PC-3 (cell line): ENCODE measurements at regions not wholly inside any gene's neighbourhood (a gene's known extent, or its start where the extent isn't known, plus 50 kb on each side); places are given as distances from the start of the nearest gene placed in this dataset.

Source experiments
- EZH2 ChIP-seq: fragments of 300-600 bp; sonication (generic); IDR thresholded peaks from one replicate; pipeline ENCODE4 v1.6.1; 2017; ENCODE audit warnings: antibody characterized with exemption, mild to moderate bottlenecking, low read length; ENCODE audit not compliant: unreplicated experiment
- TF ChIP-seq, protein P1 (sequence below): fragments of 300-600 bp; sonication (generic); conservative IDR thresholded peaks from 2 replicates; pipeline ENCODE4 v1.5.1; 2017; ENCODE audit warnings: antibody characterized with exemption, low read depth, mild to moderate bottlenecking, low read length

DNA sequence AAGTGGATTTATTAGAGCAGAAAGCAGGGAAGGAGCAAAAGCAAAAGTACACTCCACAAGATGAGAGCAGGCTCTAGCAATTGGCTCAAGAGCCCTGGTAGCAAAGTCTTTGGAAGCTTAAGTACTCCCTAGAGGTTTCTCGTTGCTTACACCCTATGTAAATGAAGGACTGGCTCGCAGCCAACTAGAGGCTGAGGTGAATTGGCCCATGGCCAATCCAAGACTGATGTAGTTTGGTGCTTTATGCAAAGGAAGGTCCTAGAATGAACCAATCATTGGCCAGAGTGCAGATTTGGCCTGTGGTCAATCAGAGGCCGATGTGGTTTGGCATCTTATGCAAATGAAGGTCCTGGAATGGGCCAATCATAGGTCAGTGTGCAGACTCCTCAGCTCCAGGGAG lies 191.3 kb upstream of the ARID1B start:
- TF ChIP-seq EZH2 = no peak
- TF ChIP-seq, protein P1, sequence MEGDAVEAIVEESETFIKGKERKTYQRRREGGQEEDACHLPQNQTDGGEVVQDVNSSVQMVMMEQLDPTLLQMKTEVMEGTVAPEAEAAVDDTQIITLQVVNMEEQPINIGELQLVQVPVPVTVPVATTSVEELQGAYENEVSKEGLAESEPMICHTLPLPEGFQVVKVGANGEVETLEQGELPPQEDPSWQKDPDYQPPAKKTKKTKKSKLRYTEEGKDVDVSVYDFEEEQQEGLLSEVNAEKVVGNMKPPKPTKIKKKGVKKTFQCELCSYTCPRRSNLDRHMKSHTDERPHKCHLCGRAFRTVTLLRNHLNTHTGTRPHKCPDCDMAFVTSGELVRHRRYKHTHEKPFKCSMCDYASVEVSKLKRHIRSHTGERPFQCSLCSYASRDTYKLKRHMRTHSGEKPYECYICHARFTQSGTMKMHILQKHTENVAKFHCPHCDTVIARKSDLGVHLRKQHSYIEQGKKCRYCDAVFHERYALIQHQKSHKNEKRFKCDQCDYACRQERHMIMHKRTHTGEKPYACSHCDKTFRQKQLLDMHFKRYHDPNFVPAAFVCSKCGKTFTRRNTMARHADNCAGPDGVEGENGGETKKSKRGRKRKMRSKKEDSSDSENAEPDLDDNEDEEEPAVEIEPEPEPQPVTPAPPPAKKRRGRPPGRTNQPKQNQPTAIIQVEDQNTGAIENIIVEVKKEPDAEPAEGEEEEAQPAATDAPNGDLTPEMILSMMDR = no peak
